H4 (cell line): ENCODE measurements at regions not wholly inside any gene's neighbourhood (a gene's known extent, or its start where the extent isn't known, plus 50 kb on each side); places are given as distances from the start of the nearest gene placed in this dataset.
"Not testable (repeated sequence)": the region's sequence is repeated elsewhere in the genome, so short reads cannot be mapped to it uniquely, and the experiment has no call there.

Experiments used
- DNase-seq: peaks from one replicate; pipeline ENCODE4 v3.0.0-alpha.2; 2015; ENCODE audit warnings: low spot score

DNA sequence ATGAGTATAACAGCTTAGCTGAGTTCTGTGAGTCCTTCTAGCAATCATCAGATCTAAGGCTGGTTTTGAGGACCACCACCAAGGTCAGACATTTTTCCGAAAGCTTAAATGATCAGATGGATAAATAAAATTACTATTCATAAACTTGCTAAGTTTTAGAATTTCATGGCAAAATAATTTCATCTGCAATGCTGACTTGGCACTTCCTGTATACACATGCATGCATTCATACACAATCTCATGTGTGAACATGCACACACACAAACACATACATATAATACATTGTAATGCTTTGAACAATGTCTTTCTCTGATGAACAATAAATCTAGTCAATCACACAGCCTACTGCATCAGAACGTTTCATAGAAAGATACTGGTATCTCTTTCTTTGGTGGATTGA lies 1068.3 kb downstream of the HACE1 start:
- no peak for DNase-seq

DNA sequence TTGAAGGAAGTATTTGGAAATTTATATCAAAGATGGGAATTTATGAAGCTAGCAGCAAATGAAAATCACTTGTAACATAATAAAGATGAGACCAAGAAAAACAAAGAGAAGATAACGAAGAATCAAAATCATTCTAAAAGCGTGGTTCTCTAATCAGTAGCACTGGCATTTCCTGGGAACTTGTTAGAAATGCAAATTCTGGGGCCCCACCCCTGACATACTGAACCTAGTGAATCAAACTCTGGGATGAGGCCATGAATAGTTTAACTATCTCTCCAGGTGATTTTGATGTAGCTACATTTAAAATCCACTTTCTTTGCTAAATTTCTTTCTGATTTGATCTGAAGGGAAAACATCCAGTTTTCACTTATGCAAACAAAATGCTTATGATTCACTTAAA lies 1075.6 kb downstream of the HACE1 start:
- no peak for DNase-seq

DNA sequence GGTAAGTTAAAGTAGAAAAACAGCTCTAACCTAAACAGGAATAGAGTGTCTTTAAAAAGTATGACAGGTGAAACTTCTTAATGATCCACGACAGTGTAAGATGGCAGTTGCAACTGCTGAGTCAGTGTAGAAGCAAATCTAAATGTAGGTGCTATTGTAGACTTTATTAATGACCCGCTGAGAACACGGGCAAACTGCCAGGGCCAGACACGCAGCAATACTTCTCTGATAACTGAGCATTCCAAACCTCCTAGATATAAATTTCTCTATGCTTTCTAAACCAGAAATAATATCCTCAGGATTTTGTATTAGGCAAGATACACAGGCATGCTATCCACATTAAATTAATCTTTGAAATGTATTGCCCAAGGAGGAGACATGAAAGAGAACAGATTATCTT lies 1076.4 kb downstream of the HACE1 start:
- no peak for DNase-seq

DNA sequence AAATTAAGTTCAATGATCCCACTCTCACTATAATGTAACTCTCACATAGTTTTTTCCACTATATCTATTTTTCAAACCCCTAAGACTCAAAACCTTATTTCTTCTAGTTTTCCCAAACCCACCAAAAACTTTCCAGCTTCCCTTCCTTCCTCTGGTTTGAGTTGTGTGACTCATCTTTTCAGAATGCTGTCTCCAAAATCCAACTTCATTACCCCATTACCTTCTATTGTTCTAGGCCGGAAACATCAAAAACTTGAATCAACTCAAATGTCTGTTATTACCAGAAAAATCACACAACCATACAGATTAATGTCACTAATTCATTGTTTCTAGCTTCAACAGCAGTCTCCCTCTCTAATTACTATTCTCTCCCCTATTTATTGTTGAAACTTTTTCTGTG lies 1090.3 kb downstream of the HACE1 start:
- no peak for DNase-seq

DNA sequence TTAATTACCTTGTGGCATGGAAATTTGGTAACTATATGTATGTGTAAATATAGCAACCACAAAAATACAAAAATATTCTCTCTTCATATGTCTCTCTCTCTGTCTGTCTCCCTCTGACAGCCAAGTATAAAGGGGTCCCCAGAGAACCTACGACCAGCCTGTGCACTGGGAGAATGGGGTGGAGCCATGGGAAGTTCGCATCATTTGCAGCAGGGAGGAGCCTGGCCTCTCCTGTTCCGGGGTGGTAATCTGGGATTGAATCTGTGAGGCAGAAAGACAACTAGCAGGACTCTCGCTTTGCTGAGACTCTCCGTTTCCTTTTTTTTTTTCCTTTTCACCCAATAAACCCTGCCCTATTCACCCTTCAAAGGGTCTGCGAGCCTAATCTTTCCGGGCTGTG lies 1109.1 kb downstream of the HACE1 start:
- no peak for DNase-seq

DNA sequence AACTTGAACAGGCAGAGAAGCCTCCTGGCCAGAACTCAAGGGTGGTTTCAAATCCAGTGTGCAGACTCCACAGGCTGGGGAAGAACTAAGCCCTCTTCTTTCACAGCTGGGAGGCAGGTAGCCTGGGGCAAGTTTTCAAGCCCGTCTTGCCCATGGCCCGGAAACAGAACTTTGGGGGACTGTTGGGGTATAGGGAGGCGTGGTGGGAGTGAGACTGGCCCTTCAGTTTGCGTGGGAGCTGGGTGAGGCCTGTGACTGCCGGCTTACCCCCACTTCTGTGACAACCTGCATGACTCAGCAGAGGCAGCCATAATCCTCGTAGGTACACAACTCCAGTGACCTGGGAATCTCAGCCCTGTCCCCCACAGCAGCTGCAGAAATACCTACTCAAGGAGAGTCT lies 1125.7 kb downstream of the HACE1 start:
- DNase-seq = no peak

DNA sequence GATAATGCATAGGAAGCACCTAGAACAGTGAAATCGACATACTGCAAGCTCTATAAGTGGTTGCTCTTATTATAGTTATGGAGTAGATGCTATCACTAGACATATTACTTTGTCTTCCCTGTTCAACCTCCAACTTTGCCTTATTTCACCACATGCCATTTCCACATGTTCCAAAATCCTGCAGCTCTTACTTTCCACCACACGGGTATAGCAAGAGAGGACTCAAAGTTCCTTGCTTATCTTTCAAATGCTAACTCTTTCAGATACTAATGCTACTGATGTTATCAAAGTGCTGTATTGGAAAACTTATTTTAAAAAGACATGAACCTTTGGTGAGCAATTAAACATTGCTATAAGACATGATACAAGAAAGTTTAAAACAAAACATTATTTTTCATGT lies 1130.1 kb downstream of the HACE1 start:
- DNase-seq = no peak

DNA sequence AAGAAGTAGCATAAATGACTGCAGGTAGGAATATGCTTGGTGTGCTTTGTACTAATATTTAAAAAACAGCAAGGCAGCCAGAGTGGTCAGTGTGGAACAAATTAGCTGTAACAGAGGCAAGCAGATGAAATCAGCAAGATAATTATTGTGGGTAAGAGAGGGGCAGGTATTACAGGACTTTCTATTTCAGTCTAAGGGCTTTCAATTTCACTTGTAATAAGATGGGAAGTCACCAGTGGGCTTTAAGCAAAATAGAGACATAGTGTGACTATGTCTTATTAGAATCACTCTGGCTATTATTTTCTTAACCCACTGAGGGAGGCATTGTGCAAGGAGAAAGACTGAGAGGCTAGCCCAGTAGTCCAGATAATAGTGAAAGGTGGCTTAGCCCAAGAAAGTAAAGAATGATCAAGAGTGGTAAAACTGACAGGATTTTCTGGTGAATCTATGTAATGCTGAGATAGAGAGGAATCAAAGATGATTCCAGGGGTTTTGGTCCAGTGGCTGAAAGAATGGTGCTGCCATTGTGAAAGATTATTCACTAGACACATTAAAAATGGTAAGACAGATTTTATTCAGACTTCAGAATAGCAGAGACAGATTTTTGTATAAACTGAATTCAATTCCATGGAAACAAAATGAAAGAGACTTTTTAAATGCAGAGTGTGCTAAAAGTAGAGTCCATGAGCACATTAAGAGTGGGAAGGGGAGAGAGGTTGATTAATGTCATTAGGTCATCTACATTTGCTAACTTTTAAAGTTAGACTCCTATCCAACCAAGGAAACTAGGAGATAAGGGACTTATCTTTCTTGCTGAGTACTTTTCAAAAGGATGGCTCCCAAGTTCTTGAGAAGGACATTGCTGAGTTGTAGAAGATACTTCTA lies 1136.0 kb downstream of the HACE1 start:
- no peak for DNase-seq

DNA sequence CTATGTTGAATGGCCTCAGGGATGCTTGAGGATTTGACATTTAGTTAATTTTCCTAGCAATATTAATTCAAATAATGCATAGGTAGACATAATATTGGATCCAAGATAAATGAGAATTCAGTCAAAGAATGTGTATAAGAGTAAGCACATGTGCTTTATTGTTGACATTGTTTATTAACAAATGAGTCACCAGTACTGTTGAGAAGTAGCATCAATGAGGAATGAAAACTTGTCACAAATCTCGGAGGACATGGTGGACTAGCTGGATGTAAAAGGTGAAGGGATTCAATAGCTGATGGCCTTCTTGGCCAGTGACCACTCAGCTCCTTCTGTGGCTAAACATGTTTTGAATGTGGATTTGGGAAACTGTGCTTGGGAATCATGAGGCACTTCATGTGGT lies 1137.0 kb downstream of the HACE1 start:
- no peak for DNase-seq

DNA sequence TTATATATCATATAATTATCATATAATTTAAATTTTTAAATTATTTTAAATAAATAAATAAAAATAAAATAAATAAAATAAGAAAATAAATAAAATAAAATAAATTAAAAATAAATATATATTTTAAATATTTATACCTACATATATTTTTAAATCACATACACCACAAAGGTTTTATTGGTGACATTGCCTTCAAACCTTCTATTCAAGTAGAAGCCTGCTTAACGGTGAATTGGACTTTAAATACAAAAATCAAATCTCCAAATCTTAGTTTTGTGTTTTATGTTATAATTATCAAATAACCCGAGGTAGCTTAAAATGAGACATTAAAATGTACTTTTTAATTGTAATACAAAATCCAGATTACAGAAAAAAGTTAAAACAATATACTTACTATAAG lies 1137.8 kb downstream of the HACE1 start:
- no peak for DNase-seq

DNA sequence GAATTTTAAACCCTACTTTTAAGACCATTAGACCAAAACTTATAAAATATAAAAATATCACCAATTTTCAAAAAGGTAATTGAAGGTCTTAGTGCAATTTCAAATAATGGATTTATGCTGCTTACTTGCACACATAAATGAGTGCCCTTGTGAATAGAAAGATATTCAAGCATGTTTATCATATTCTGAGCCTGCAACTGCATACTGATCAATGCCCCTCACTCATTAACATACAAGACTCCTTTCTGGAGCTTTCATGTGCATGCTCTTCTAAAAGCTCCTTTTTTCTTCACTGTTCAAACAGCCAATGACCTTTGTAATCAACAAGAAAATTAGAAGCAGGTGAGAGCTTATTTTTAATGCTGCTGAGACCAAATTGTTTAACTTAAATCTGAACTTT lies 1139.3 kb downstream of the HACE1 start:
- DNase-seq = no peak

DNA sequence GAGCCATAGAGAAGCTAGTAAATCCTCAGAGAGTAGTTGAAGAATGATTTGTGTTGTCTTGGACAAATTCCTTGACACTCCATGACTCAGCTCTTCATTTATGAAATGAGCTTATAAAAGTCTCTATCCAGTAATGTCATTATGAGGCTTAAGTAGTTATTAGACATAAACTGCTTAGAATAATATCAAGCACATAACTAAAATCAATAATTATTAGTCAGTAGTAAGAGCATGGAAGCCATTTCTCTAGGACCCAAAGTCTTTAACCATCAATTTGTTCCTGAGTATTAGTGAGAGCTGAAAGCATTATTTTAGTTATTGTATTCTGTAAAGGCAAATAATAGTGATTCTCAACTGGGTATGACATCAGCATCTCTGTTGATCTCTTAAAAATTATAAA lies 1140.2 kb downstream of the HACE1 start:
- DNase-seq = no peak

DNA sequence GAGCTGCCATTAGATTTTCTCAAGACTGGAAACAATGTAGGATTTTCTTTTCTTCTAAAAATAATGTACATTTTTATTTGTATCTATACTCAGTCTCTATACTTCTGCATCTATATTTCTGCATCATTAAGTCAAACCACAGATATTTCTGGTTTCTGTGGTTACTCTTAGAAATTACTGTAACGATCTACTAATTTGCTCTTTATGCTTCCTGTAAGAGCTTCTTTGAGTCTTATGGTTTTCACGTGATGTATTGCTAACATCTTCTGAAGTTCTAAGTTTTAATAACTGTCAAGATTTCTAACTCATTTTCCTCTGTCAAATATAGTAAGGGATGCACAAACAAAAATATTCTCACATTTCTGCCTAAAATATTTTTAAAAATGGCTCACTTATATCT lies 1144.5 kb downstream of the HACE1 start:
- DNase-seq = no peak

DNA sequence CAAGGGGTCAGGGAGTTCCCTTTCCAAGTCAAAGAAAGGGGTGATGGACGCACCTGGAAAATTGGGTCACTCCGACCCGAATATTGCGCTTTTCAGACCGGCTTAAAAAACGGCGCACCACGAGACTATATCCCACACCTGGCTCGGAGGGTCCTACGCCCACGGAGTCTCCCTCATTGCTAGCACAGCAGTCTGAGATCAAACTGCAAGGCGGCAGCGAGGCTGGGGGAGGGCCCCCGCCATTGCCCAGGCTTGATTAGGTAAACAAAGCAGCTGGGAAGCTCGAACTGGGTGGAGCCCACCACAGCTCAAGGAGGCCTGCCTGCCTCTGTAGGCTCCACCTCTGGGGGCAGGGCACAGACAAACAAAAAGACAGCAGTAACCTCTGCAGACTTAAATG lies 1150.5 kb downstream of the HACE1 start:
- DNase-seq = not testable (repeated sequence)

DNA sequence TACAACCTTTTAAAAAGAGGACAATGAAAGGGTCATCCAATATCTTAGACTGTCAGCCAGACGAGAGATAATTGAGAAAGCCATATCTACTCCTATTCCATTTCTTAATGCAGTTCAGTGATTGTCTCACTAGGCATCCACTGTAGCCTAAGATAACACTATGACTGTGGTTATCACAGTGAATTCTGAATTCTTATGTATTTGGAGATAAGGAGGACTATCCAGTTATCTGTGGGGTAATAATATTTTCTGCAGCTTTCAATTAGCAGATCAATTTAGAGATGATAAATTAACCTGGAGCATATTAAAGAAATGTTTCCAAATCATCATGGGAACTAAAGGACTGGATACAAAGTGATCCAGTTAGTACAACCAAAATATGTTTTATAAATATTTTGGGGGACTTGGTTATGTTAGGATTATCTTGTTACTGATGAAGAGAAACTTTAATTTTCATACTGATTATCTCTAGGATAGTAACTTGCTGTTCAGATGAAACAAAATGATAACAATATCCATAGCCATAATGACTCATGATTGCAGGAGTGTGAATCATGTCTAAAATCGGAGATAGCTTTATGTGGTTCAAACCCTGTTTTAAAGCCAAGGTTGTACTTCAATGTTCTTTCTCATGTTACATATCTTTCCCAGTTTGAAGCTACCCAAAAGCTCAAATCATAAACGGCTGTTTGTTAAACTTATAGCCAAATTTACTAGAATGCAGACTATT lies 1152.0 kb downstream of the HACE1 start:
- no peak for DNase-seq

DNA sequence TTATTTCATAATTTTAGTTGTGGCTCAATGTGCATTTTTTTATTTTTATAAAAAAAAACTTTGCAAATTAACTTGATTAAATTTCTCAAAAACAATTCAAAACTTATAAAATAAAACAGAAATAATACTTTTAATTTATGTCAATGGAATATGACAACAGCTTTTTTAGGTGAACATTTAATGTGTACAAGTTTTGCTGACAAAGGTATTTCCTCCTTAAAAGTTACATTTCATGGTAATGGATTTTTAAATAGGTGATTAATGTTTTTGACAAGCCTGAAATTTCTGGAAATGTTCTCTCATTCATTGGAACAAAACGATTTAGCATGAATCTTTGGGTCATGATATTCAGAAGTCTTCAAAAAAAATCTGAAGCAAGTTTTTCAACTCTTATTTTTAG lies 1160.0 kb downstream of the HACE1 start:
- no peak for DNase-seq

DNA sequence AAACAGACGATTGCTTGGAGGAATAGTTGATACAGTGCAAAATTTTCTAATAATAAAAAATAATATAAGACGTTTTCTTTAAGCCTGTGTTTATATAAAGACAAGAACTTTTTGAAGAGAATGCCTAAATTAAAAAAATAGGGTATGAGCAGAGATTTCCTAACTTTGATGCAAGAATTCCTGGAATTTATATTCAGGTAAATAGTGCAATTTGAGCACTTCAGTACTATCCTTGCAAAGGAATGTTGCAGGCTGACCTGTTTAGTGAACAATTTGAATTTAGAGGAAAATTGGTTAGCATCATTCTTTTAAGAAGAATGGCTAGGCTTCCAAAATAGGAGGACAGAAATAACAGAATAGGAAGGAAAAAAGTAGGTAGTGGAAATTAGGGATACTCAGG lies 1172.3 kb downstream of the HACE1 start:
- no peak for DNase-seq

DNA sequence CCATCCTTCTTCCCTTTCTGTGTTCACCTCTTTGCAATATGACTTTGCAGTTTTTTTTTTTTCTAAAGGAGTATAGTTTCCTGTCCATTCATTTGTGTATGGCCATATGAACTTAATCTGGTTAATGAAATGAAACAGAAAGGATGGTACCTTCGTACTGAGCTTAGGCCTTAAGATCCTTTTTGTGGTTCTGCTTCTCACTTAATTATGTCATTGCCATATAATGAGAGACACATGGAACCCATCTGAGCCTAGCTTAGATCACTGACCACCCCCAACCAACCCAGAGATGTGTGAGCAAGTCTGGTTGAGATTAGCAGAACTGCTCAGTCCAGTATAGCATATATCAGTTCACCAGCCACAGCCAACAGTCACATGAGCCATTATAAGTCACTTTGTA lies 1179.6 kb downstream of the HACE1 start:
- DNase-seq = no peak

DNA sequence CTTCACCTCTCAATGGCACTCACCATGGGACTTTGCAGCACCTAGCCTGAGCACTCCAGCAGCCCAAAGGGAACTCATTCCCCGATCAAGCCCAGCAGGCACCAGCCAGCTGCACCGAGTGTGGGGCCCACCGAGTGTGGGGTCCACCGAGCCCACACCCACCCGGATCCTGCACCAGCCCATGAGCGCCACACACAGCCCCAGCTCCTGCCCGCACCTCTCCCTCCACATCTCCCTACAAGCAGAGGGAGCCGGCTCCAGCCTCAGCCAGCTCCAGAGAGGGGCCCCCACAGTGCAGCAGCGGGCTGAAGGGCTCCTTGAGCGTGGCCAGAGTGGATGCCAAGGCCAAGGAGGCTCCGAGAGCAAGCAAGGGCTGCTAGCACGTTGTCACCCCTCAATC lies 1182.4 kb downstream of the HACE1 start:
- DNase-seq = no peak

DNA sequence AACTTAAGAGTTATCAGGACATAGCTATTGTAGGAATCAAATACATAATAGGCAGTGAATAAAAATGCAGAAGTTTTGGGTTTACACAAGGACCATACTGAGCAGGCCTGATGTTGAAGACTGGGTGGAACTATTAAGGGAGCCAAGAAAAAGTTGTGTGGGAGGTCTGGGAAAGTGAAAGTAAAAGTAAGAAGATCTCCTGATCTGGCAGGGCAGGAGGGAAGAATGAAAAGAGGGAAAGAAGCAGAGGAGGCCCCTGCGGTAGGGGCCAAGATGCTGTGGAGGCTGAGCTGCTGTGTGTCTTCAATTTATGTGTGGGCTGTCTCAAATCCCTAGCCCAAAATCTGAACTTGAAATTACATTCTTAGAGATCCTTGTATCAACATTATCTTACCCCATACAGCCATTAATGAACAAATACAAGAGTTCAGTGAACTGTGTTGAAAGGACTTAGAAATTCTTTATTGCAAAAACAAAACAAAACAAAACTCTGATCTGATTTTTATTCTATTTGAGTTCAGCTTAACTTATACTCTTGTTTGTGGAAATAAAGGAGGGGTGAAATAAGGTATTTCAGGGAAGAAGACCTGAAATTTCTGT lies 1183.8 kb downstream of the HACE1 start:
- peak; percentile 53 for DNase-seq

DNA sequence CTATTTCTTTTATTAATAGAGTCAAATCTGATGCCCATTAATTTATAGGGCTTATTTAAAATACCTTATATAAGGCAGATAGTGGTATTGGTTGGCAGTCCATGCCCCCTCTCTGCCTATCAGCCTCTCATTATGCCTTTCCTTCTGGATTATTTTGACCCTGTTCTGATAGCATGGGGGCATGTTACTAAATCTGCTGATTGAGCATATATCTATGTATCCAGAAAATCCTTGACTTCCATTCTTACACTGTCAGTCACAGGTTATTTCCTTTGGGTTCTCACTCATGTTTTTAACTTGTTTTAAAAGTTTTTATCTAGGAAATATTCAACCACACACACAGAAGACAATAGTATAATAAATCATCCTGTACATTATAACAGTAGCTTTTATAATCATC lies 1184.9 kb downstream of the HACE1 start:
- no peak for DNase-seq

DNA sequence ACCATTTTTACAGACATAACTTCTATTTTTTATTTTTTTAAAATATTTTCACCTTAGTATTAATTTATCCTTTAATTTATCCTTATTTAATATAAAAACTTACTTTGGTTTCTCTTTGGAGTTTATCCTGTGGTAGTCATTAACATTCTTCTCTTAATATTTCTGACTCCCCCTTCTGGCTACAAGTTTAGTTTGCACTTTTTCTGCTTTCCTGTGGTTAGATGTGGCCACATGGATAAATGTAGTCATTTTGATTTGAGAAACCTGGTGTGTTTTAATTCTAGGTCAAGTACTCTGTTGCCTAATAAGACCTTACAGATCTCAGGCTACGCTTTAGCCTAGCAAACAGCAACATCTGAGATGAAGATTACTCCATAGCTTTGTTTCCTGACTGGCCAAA lies 1187.5 kb downstream of the HACE1 start:
- DNase-seq = peak; percentile 62

DNA sequence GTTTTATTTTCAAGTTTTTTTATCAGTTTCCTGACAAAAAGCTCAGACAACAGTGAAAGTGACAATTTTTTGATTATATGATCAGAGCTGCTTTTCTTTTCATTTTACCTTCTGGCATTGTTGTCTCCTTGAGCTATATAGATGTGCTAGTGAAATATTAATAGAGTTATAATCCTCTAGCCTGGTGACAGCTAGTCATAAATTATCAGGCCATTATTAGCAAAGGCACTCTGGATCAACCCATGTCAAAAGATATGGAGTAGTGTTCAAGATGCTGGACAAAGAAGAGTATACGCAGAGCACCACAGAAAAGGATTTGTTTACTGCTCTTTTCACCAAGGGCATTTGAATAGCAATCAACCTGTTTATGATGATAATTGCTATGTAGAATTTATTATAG lies 1230.1 kb downstream of the HACE1 start:
- no peak for DNase-seq
